Endothelial cell of umbilical vein (primary cell): ENCODE measurements at regions not wholly inside any gene's neighbourhood (a gene's known extent, or its start where the extent isn't known, plus 50 kb on each side); places are given as distances from the start of the nearest gene placed in this dataset.

ENCODE experiments used
- EZH2 ChIP-seq: IDR thresholded peaks from 2 replicates; pipeline ENCODE4 v1.6.1; 2012; ENCODE audit warnings: borderline replicate concordance, low read depth, mild to moderate bottlenecking, moderate library complexity, low read length, inconsistent platforms; ENCODE audit not compliant: severe bottlenecking
- FOS ChIP-seq: IDR thresholded peaks from 2 replicates; pipeline ENCODE4 v1.6.1; 2011; ENCODE audit warnings: mild to moderate bottlenecking, low read length, moderate library complexity, borderline replicate concordance; ENCODE audit not compliant: insufficient read depth
- GATA2 ChIP-seq: IDR thresholded peaks from 2 replicates; pipeline ENCODE4 v1.7.0; 2011; ENCODE audit warnings: low read depth, mild to moderate bottlenecking, moderate library complexity, mixed read lengths, low read length; ENCODE audit not compliant: insufficient read length, insufficient read depth
- JUN ChIP-seq: IDR thresholded peaks from 2 replicates; pipeline ENCODE4 v1.6.1; 2011; ENCODE audit warnings: borderline replicate concordance, low read depth; ENCODE audit not compliant: insufficient read length, insufficient read depth
- MYC ChIP-seq: IDR thresholded peaks from one replicate; pipeline ENCODE4 v1.6.1; 2011; ENCODE audit warnings: mild to moderate bottlenecking, low read depth, low read length
- POLR2A ChIP-seq: IDR thresholded peaks from 2 replicates; pipeline ENCODE4 v1.6.1; 2012; ENCODE audit warnings: low read depth, mild to moderate bottlenecking, control low read depth, low read length
- POLR2AphosphoS5 ChIP-seq: IDR thresholded peaks from 2 replicates; pipeline ENCODE4 v1.6.1; 2012; ENCODE audit warnings: low read depth, mild to moderate bottlenecking, control low read depth, low read length, moderate library complexity; ENCODE audit not compliant: insufficient read depth
- TF ChIP-seq, protein P1 (sequence below), 2 donors: IDR thresholded peaks; 1 replicate in 1 of 2; 2 replicates in 1 of 2; pipeline ENCODE4 v1.5.1; 2011; ENCODE audit warnings: low read length in 2 of 2, mild to moderate bottlenecking in 2 of 2, moderate library complexity in 2 of 2, control low read depth in 1 of 2, inconsistent platforms in 1 of 2, low read depth in 1 of 2; ENCODE audit not compliant: insufficient read depth in 1 of 2; ENCODE audit errors: extremely low read depth in 1 of 2
- TF ChIP-seq, protein P2 (sequence below): IDR thresholded peaks from 2 replicates; pipeline ENCODE4 v1.6.1; 2011; ENCODE audit not compliant: insufficient read depth, insufficient read length

GRCh38 chrX:144586756-144587155 is 660.5 kb upstream of the SPANXN1 start:
- TF ChIP-seq, protein P1, sequence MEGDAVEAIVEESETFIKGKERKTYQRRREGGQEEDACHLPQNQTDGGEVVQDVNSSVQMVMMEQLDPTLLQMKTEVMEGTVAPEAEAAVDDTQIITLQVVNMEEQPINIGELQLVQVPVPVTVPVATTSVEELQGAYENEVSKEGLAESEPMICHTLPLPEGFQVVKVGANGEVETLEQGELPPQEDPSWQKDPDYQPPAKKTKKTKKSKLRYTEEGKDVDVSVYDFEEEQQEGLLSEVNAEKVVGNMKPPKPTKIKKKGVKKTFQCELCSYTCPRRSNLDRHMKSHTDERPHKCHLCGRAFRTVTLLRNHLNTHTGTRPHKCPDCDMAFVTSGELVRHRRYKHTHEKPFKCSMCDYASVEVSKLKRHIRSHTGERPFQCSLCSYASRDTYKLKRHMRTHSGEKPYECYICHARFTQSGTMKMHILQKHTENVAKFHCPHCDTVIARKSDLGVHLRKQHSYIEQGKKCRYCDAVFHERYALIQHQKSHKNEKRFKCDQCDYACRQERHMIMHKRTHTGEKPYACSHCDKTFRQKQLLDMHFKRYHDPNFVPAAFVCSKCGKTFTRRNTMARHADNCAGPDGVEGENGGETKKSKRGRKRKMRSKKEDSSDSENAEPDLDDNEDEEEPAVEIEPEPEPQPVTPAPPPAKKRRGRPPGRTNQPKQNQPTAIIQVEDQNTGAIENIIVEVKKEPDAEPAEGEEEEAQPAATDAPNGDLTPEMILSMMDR (IDR thresholded peaks at IDR 0.05; ENCODE audit: extremely low read depth in 1 of 2, insufficient read depth in 1 of 2, low read depth in 1 of 2, low read length in 2 of 2): no peak
- TF ChIP-seq POLR2AphosphoS5 (no peak), EZH2 (no peak), POLR2A (no peak), MYC (no peak), JUN (no peak), GATA2 (no peak), FOS (no peak)
- TF ChIP-seq, protein P2, sequence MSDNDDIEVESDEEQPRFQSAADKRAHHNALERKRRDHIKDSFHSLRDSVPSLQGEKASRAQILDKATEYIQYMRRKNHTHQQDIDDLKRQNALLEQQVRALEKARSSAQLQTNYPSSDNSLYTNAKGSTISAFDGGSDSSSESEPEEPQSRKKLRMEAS: no peak
